ENCODE measurements at regions not wholly inside any gene's neighbourhood (a gene's known extent, or its start where the extent isn't known, plus 50 kb on each side); places are given as distances from the start of the nearest gene placed in this dataset.

DNA sequence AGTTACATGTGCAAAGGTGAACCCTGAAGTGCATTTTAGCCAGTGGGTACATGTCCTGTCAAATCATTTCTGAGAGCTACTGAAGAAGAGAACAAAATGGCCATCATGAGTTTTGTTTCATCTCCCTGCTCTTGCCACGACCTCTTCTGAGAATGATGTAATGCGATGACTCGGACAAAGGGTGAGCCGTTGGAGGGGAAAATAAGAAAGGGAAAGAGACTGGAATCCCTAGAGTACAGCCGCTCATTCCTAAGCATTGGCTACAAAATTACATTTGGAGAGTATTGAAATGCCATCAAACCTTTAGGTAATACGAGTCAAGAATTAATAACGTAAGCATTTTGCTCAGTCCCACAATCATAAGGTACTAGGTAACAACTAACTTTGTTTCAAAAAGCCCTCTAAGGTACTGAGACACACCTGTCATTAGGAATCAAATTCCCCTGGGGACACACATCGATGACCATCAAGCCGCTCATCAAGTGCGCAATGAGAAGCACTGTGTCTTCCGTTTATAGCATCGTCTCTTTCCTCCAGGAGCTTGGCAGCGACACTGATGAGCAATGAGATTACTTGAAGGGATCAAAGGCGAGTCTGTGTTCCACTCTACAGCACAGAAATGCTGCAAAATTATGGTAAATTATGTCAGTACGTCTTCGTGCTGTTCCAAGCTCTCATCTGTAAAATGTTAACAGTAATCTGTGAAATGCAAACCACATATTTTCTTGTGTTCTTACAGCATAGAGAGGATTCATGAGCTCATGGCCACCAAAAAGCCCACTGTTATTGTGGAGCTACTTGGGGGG lies 97.3 kb upstream of the PIEZO2 start:
- Histone ChIP-seq H3K36me3 (ENCODE audit: control insufficient read depth in 1 of 2, insufficient read depth in 2 of 2, low read length in 1 of 2) (no peaks in the 10 kb centered on the region), H3K27ac (ENCODE audit: low read depth in 1 of 2, low read length in 2 of 2) (no peak overlapping the region), H3K4me3 (ENCODE audit: low read length in 2 of 2) (no peak overlapping the region), H3K9me3 (ENCODE audit: control insufficient read depth, low read length) (no peaks in the 10 kb centered on the region), H3K4me1 (ENCODE audit: control insufficient read depth in 1 of 2, insufficient read depth in 2 of 2, low read length in 2 of 2) (no peaks in the 10 kb centered on the region), H3K27me3 (ENCODE audit: control insufficient read depth in 1 of 2, insufficient read depth in 2 of 2, low read length in 1 of 2) (peaks cover 0 to 2% of the 10 kb centered on the region in 2 donors)
- WGBS, 2 donors: 90 to 92% methylated on average over 16 of the region's 16 CpGs
- ATAC-seq (ENCODE audit: low FRiP score) (peak; percentile 58), DNase-seq (no peak)
- intact Hi-C loops (cut with DNase I): no loop called here

DNA sequence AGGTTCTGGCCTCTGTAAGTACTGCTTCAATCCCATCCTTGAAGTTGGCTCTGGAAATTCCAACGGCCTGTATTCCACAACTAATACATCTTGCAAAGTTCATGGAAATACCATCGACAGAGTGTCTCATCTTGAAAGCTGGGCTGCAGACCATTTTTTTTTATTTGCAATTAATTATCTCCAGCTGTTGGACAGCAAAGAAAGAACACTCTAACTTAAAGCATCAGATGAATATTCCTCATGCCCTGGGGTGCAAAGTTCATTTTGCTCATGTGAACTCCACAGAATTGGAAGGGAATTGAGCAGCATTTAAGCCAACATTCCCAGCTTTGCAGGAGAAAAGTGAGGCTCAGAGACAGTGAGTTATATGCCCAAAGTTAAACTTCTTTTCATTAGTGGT lies 96.5 kb upstream of the PIEZO2 start:
- Histone ChIP-seq H3K9me3 (ENCODE audit: control insufficient read depth, low read length) (no peaks in the 10 kb centered on the region), H3K27ac (ENCODE audit: low read depth in 1 of 2, low read length in 2 of 2) (no peak overlapping the region), H3K36me3 (ENCODE audit: control insufficient read depth in 1 of 2, insufficient read depth in 2 of 2, low read length in 1 of 2) (no peaks in the 10 kb centered on the region), H3K27me3 (ENCODE audit: control insufficient read depth in 1 of 2, insufficient read depth in 2 of 2, low read length in 1 of 2) (peaks cover 0 to 2% of the 10 kb centered on the region in 2 donors), H3K4me3 (ENCODE audit: low read length in 2 of 2) (no peak overlapping the region), H3K4me1 (ENCODE audit: control insufficient read depth in 1 of 2, insufficient read depth in 2 of 2, low read length in 2 of 2) (no peaks in the 10 kb centered on the region)
- ATAC-seq (ENCODE audit: low FRiP score) (no peak), DNase-seq (no peak)
- intact Hi-C loops (cut with DNase I): no loop called here
- WGBS, 2 donors: 81% methylated on average over 2 of the region's 2 CpGs

DNA sequence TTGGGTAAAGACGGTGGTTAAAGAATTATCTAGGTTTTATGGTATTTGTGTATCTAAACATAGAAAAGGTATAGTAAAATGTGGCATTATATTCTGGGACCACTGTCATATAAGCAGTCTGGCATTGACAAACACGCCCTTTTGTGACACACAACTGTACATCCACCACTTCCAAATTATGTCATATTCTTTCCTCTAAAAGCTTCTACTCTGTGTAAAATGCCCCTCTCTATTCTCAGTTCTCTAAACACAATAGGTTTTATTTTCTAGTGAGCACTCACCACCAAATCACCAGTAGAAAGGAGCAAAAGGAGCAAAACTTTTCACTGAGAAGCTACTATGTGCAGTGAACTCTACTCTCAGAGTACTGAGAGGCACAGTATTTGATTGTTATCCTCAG lies 88.1 kb upstream of the PIEZO2 start:
- no peaks in the 10 kb centered on the region for H3K36me3 ChIP-seq (ENCODE audit: control insufficient read depth in 1 of 2, insufficient read depth in 2 of 2, low read length in 1 of 2)
- intact Hi-C loops (cut with DNase I): no loop called here
- H3K27ac ChIP-seq (ENCODE audit: low read depth in 1 of 2, low read length in 2 of 2): no peak overlapping the region
- 89 to 95% methylated on average over 2 of the region's 2 CpGs for WGBS, 2 donors
- DNase-seq (no peak), ATAC-seq (ENCODE audit: low FRiP score) (no peak)
- no peaks in the 10 kb centered on the region for H3K4me1 ChIP-seq (ENCODE audit: control insufficient read depth in 1 of 2, insufficient read depth in 2 of 2, low read length in 2 of 2)
- H3K27me3 ChIP-seq (ENCODE audit: control insufficient read depth in 1 of 2, insufficient read depth in 2 of 2, low read length in 1 of 2): no peaks in the 10 kb centered on the region
- H3K9me3 ChIP-seq (ENCODE audit: control insufficient read depth, low read length): peaks cover 1% of the 10 kb centered on the region
- no peak overlapping the region for H3K4me3 ChIP-seq (ENCODE audit: low read length in 2 of 2)

DNA sequence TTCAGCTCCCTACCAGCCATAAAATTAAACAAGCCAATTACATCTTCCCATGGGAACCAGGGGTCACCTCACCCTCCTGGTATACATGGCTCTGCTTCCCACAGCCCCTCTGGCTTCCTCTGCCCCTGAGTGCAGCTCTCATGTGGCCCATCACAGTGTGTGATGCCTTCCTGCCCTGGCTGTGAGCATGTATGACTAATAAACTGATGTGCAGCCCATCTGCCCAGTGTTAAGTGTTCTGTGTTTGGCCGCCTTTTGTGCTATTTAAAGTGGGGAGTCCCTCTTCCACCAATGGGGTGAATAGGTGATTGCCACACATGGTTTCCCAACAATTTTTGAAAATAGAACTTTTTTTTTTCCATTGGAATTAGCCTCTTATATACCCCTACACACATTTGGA lies 87.7 kb upstream of the PIEZO2 start:
- peaks cover 1% of the 10 kb centered on the region for H3K9me3 ChIP-seq (ENCODE audit: control insufficient read depth, low read length)
- intact Hi-C loops (cut with DNase I): no loop called here
- no peak overlapping the region for H3K27ac ChIP-seq (ENCODE audit: low read depth in 1 of 2, low read length in 2 of 2)
- no peak for ATAC-seq (ENCODE audit: low FRiP score)
- no peak overlapping the region for H3K4me3 ChIP-seq (ENCODE audit: low read length in 2 of 2)
- no peaks in the 10 kb centered on the region for H3K4me1 ChIP-seq (ENCODE audit: control insufficient read depth in 1 of 2, insufficient read depth in 2 of 2, low read length in 2 of 2)
- DNase-seq: no peak
- H3K36me3 ChIP-seq (ENCODE audit: control insufficient read depth in 1 of 2, insufficient read depth in 2 of 2, low read length in 1 of 2): no peaks in the 10 kb centered on the region
- H3K27me3 ChIP-seq (ENCODE audit: control insufficient read depth in 1 of 2, insufficient read depth in 2 of 2, low read length in 1 of 2): no peaks in the 10 kb centered on the region
- 95 to 100% methylated on average over 1 of the region's 1 CpG for WGBS, 2 donors

DNA sequence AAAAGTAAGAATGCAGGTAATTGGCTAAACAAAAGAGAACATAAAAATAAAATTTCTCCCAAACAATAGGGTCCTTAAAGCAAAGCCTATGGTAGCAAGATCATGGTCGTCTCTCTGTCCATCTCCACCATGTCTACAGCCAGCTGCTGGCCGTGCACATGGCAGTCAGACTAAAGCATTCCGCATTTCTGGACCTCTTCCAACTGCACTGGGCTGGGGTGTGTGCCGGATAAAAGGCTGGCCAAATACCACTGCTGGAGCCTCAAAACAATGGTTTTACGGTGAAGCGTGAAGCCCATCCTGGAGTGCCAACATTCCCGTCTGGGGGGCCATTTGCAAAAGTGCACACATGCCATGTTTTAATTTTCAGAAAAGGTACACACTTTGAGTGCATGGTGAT lies 74.8 kb upstream of the PIEZO2 start:
- Histone ChIP-seq H3K4me1 (ENCODE audit: control insufficient read depth in 1 of 2, insufficient read depth in 2 of 2, low read length in 2 of 2) (no peaks in the 10 kb centered on the region), H3K27ac (ENCODE audit: low read depth in 1 of 2, low read length in 2 of 2) (no peak overlapping the region), H3K36me3 (ENCODE audit: control insufficient read depth in 1 of 2, insufficient read depth in 2 of 2, low read length in 1 of 2) (no peaks in the 10 kb centered on the region), H3K4me3 (ENCODE audit: low read length in 2 of 2) (no peak overlapping the region), H3K27me3 (ENCODE audit: control insufficient read depth in 1 of 2, insufficient read depth in 2 of 2, low read length in 1 of 2) (no peaks in the 10 kb centered on the region), H3K9me3 (ENCODE audit: control insufficient read depth, low read length) (no peaks in the 10 kb centered on the region)
- intact Hi-C loops (cut with DNase I): no loop called here
- DNase-seq (no peak), ATAC-seq (ENCODE audit: low FRiP score) (no peak)
- 38 to 44% methylated on average over 7 of the region's 7 CpGs for WGBS, 2 donors

DNA sequence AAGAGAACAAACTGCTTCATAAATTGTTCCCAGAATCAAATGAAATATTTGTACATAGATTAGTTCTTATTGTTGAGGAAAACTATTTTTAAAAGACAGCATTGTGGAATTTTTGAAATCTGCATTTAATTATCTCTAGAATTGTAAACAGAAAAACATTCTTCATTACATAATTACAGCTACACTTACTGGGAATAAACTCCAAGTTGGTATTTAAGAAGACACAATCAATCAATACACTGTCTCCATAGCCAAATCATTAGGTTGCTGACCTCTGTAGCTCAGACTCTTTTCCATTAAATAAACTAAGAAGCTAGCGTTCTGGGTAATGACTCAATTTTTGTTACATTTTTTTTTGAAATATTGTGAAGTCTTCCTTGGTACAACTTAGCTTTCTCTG lies 70.2 kb upstream of the PIEZO2 start:
- no peaks in the 10 kb centered on the region for H3K9me3 ChIP-seq (ENCODE audit: control insufficient read depth, low read length)
- intact Hi-C loops (cut with DNase I): no loop called here
- WGBS, 2 donors: 93 to 96% methylated on average over 1 of the region's 1 CpG

DNA sequence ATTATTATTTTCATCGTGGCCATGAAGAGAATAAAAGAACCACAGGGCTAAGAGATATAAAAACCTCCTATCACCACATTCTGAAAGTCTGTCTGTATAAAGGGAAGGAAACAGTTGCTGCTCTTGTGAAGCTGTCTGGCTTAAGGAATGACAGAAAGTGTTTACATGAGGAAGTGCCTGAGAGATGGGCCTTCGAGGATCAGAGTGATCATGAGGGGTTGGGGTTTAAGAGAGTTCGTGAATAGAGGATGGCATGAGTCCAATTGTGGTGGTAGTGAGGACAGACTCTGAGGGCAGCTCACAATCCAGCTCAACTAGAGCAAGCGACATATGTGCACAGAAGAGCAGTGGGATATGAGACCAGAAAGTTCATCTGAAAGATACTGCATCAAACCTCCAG lies 65.8 kb upstream of the PIEZO2 start:
- no peaks in the 10 kb centered on the region for H3K9me3 ChIP-seq (ENCODE audit: control insufficient read depth, low read length)
- H3K4me3 ChIP-seq (ENCODE audit: low read length in 2 of 2): no peak overlapping the region
- H3K36me3 ChIP-seq (ENCODE audit: control insufficient read depth in 1 of 2, insufficient read depth in 2 of 2, low read length in 1 of 2): no peaks in the 10 kb centered on the region
- 44 to 49% methylated on average over 4 of the region's 4 CpGs for WGBS, 2 donors
- ATAC-seq (ENCODE audit: low FRiP score) (no peak), DNase-seq (no peak)
- intact Hi-C loops (cut with DNase I): no loop called here
- no peaks in the 10 kb centered on the region for H3K27me3 ChIP-seq (ENCODE audit: control insufficient read depth in 1 of 2, insufficient read depth in 2 of 2, low read length in 1 of 2)
- no peak overlapping the region for H3K27ac ChIP-seq (ENCODE audit: low read depth in 1 of 2, low read length in 2 of 2)
- no peaks in the 10 kb centered on the region for H3K4me1 ChIP-seq (ENCODE audit: control insufficient read depth in 1 of 2, insufficient read depth in 2 of 2, low read length in 2 of 2)

More for the DNA sequence above, 70.2 kb upstream of the PIEZO2 start:
- H3K27me3 ChIP-seq (ENCODE audit: control insufficient read depth in 1 of 2, insufficient read depth in 2 of 2, low read length in 1 of 2): no peaks in the 10 kb centered on the region
- DNase-seq (no peak), ATAC-seq (ENCODE audit: low FRiP score) (no peak)
- H3K4me3 ChIP-seq (ENCODE audit: low read length in 2 of 2): no peak overlapping the region
- H3K27ac ChIP-seq (ENCODE audit: low read depth in 1 of 2, low read length in 2 of 2): no peak overlapping the region
- no peaks in the 10 kb centered on the region for H3K36me3 ChIP-seq (ENCODE audit: control insufficient read depth in 1 of 2, insufficient read depth in 2 of 2, low read length in 1 of 2)
- H3K4me1 ChIP-seq (ENCODE audit: control insufficient read depth in 1 of 2, insufficient read depth in 2 of 2, low read length in 2 of 2): no peaks in the 10 kb centered on the region

DNA sequence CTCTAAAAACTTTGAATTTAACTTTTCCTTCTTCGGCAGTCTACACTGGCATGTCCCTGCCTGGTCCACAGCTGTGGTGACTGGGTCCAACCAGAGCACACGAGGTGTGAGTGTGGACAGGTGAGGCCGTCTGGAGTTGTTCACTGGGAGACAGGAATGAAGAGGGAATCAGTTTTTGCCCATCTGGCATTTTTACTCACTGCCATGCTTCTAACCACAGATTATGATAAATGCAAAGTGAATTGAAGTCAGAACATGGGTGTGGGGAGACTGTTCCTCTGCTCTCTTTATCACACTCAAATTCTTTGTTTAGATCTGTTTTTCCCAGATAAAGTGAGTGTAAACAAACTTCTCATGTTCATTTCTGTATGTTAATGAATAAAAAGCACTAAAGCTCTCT lies 54.7 kb upstream of the PIEZO2 start:
- Histone ChIP-seq H3K4me3 (ENCODE audit: low read length in 2 of 2) (no peak overlapping the region), H3K27ac (ENCODE audit: low read depth in 1 of 2, low read length in 2 of 2) (no peak overlapping the region), H3K36me3 (ENCODE audit: control insufficient read depth in 1 of 2, insufficient read depth in 2 of 2, low read length in 1 of 2) (peaks cover 0 to 5% of the 10 kb centered on the region in 2 donors), H3K9me3 (ENCODE audit: control insufficient read depth, low read length) (no peaks in the 10 kb centered on the region), H3K27me3 (ENCODE audit: control insufficient read depth in 1 of 2, insufficient read depth in 2 of 2, low read length in 1 of 2) (no peaks in the 10 kb centered on the region), H3K4me1 (ENCODE audit: control insufficient read depth in 1 of 2, insufficient read depth in 2 of 2, low read length in 2 of 2) (no peaks in the 10 kb centered on the region)
- DNase-seq: no peak
- WGBS, 2 donors: 91 to 92% methylated on average over 3 of the region's 3 CpGs
- intact Hi-C loops (cut with DNase I): no loop called here
- ATAC-seq (ENCODE audit: low FRiP score): no peak

DNA sequence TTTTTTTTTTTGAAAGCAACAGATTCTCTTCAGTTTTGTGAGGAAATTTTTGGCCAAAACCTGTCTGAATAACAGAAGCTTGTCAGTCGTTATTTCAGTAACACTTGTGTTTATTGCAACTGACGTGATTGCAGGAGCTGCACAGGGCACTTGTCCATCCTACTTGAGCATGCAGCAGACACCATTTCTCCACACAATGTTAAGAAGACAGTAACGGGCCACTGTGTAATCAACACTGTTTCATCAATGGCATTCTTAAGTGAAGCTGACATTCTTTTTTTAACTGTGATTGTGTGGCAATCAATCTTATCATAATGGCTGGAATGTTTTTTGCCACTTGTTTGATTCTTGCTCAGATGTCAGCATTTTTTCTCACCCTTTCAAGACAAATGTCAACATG lies 50.1 kb upstream of the PIEZO2 start:
- H3K4me3 ChIP-seq (ENCODE audit: low read length in 2 of 2): no peak overlapping the region
- 87 to 93% methylated on average over 3 of the region's 3 CpGs for WGBS, 2 donors
- H3K27me3 ChIP-seq (ENCODE audit: control insufficient read depth in 1 of 2, insufficient read depth in 2 of 2, low read length in 1 of 2): no peaks in the 10 kb centered on the region
- no peaks in the 10 kb centered on the region for H3K9me3 ChIP-seq (ENCODE audit: control insufficient read depth, low read length)
- no peaks in the 10 kb centered on the region for H3K4me1 ChIP-seq (ENCODE audit: control insufficient read depth in 1 of 2, insufficient read depth in 2 of 2, low read length in 2 of 2)
- intact Hi-C loops (cut with DNase I): no loop called here
- H3K27ac ChIP-seq (ENCODE audit: low read depth in 1 of 2, low read length in 2 of 2): no peak overlapping the region
- peaks cover 0 to 3% of the 10 kb centered on the region in 2 donors for H3K36me3 ChIP-seq (ENCODE audit: control insufficient read depth in 1 of 2, insufficient read depth in 2 of 2, low read length in 1 of 2)
- ATAC-seq (ENCODE audit: low FRiP score) (no peak), DNase-seq (no peak)
